ENCODE measurements at regions not wholly inside any gene's neighbourhood (a gene's known extent, or its start where the extent isn't known, plus 50 kb on each side); places are given as distances from the start of the nearest gene placed in this dataset.
"Not testable (repeated sequence)": the region's sequence is repeated elsewhere in the genome, so short reads cannot be mapped to it uniquely, and the experiment has no call there.

DNA sequence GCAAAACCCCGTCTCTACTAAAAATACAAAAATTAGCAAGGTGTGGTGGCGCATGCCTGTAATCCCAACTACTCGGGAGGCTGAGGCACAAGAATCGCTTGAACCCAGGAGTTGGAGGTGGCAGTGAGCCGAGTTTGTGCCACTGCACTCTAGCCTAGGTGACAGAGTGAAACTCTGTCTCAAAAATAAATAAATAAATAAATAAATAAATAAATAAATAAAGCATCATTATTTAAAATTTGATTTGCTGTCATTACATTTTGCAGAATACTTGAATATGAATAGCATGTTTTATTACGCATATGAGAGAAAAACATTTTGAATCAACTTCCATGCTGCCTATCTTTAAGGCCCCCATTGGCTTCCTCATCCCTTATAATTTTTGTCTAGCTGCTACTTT lies 53.4 kb upstream of the MED14 start:
- not testable (repeated sequence) for DNase-seq (ENCODE audit: low read depth)

DNA sequence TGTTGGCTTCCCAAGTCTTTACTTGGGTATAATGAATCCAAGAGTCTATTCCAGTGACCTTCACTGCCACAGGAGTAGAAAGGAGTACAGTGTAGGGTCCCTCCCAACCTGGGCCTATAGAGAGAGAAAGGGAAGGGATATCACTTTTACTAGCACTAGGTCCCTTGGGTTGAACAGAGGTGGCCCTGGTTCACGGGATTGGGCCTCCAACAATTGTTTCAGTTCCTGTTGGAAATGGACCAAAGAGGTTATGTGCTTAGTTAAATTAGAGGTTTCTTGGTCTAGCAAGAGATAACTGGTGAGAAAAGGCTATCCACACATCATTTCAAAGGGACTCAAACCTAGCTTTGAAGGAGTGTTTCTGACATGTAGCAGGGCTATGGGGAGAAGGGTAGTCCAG lies 57.1 kb upstream of the MED14 start:
- DNase-seq (ENCODE audit: low read depth), result no peak

- DNase-seq (ENCODE audit: low read depth), result peak; percentile 68
These were observed 59.4 kb upstream of the MED14 start for GRCh38 chrX:40794829-40795130.

DNA sequence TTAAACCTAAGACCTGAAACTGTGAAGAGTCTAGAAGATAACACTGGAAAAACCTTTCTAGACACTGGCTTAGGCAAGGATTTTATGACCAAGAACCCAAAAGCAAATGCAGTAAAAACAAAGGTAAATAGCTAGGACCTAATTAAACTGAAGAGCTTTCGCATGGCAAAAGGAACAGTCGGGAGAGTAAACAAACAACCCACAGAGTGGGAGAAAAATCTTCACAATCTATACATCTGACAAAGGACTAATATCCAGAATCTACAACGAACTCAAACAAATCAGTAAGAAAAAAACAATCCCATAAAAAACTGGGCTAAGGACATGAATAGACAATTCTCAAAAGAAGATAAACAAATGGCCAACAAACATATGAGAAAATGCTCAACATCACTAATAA lies 64.4 kb upstream of the MED14 start:
- not testable (repeated sequence) for DNase-seq (ENCODE audit: low read depth)

- DNase-seq (ENCODE audit: low read depth), result no peak
These were observed 70.1 kb upstream of the MED14 start for GRCh38 chrX:40805404-40805803.

GRCh38 chrX:40806513-40807220 lies 71.3 kb upstream of the MED14 start:
- DNase-seq (ENCODE audit: low read depth), result peak; percentile 33

GRCh38 chrX:40807384-40807783 lies 72.0 kb upstream of the MED14 start:
- no peak for DNase-seq (ENCODE audit: low read depth)

GRCh38 chrX:40808203-40808602 lies 72.9 kb upstream of the MED14 start:
- DNase-seq (ENCODE audit: low read depth), result no peak

- peak; percentile 53 for DNase-seq (ENCODE audit: low read depth)
These were observed 73.9 kb upstream of the MED14 start for GRCh38 chrX:40809210-40809609.

DNA sequence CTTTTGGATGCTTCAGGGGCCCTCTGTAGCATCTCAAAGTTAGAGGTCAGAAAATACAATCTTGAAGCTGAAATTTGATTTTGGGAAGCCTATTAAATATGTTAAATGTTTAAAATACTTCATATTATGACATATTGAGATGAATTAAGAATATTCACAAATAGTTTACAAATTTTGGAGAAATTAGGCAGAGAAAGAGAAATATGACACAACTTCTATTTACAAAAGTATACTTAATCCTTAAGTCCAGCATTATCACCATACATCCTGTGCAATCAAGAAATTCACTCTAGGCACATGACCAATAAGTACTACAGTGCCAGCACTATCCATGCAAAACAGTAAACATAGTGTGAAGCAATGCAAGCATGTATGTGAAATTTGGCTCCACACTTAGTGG lies 79.7 kb upstream of the MED14 start:
- not testable (repeated sequence) for DNase-seq (ENCODE audit: low read depth)

DNA sequence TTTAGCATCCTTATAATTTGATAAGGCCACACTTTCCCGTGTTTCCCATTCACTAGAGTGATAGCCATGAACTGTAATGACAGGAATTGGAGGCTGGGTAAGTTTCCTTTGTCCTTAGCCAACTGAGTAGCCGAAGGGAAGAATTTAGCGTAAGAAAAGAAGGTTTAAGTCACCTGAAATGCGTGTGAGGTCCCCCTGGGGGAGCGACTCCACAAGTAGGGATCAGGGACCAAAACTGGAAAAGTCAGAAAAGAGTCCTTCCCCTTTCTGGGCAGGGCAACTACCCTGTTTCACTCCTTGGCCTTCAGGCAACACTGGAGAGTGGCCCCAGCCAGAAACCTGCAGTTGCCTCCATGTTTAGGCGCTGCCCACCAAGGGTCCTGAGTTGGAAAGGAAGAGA lies 81.6 kb upstream of the MED14 start:
- no peak for DNase-seq (ENCODE audit: low read depth)

GRCh38 chrX:40818236-40818635 lies 82.9 kb upstream of the MED14 start:
- DNase-seq (ENCODE audit: low read depth), result no peak

DNA sequence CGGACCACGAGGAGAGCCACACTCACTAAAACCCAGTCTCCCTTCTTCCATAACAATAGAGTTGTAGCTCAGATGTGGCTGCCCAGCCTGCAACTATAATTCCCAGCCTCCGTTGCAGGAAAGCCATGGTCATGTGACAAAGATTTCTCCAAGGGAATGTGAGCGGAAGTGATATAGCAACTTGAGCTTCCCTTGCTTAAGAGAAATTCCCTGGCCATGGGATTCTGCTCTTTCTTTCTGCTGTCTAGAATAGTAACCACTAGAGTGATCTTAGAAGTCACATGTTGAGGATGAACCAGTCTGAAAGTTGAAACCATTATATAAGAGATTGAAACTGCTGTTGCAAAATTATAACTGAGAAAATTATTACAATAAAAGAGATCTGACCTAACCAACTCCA lies 86.4 kb upstream of the MED14 start:
- no peak for DNase-seq (ENCODE audit: low read depth)

- DNase-seq (ENCODE audit: low read depth), result no peak
These were observed 92.0 kb upstream of the MED14 start for GRCh38 chrX:40827331-40827730.

- no peak for DNase-seq (ENCODE audit: low read depth)
These were observed 96.4 kb upstream of the MED14 start for GRCh38 chrX:40831750-40832149.

DNA sequence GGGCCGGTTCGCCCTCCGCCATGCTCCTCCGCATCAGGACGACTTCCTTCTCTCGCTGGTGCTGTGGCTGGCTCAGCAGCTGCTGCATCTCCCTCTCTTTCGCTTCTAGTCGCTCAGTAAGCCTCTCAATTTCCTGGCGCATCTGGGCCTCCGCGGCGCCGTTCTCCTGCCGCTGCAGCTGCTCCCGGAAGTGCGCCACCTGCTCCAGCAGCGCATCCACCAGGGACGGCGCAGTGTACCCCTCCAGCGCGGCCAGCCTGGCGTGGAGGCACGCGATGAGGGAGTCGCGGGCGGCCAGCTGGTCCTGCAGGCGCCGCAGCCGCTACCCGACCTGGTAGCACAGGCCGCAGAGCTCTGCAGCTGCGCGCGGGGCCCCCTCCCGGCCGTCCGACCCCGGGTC lies 97.4 kb upstream of the MED14 start:
- no peak for DNase-seq (ENCODE audit: low read depth)

DNA sequence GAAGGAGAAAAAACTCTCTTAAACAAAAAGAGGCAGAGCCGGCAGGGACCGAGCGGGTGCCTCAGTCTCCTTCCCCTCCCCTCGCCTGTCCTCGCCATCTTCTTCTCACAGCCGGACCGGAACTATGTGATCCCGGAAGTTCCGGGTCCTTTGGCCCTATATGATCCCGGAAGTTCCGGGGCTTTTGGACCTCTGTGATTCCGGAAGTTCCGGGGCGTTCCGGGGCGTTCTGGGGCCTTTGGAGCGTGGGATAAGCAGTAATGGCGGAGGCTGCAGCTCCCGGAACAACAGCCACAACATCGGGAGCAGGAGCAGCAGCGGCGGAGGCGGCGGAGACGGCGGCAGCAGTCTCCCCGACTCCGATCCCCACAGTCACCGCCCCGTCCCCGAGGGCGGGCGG lies 98.9 kb upstream of the MED14 start:
- DNase-seq (ENCODE audit: low read depth), result no peak

DNA sequence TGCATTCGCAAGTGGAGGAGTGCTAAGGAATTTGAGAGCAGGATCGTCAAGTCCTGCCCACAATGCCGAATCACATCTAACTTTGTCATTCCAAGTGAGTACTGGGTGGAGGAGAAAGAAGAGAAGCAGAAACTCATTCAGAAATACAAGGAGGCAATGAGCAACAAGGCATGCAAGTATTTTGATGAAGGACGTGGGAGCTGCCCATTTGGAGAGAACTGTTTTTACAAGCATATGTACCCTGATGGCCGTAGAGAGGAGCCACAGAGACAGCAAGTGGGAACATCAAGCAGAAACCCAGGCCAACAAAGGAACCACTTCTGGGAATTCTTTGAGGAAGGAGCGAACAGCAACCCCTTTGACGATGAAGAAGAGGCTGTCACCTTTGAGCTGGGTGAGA lies 100.2 kb upstream of the MED14 start:
- DNase-seq (ENCODE audit: low read depth), result no peak

DNA sequence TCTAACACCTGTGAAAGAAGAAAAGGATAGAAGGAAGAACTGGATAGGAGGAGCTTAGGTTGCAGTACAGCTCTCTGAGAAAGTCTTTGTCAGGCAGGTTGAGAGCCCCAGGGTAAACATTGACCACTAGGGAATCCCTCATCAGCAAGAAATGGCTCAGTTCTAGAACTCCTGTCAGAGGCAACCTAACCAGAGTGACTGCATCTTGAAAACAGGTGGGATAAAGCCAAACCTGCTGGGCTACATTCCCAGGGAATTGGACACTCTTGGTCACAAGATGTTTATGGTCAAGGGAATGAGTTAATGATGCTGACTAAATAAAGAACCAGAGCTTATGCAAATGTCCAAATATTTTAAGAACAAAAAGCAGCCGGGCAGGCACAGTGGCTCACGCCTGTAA lies 108.3 kb upstream of the MED14 start:
- DNase-seq (ENCODE audit: low read depth), result no peak

DNA sequence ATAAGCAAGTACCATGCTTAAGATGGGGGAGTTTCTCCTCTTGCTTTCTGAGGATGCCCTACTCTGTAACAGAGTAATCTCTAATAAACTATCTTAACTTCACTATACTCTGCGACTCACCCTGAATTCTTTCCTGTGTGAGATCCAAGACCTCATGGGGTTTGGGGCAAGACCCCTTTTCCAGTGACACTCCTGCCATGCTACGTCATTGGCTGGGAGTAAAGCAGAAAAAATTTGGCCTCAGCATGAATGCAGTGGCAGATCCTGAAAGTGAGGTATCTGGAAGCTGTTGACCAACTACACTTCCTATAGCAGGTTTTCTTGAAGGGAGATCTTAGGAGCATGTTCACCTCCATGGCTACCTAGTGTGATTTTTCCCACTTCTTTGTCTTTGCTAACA lies 109.1 kb upstream of the MED14 start:
- peak; percentile 49 for DNase-seq (ENCODE audit: low read depth)

- DNase-seq (ENCODE audit: low read depth), result peak; percentile 92
These were observed 110.1 kb upstream of the MED14 start for GRCh38 chrX:40845331-40845911.

DNA sequence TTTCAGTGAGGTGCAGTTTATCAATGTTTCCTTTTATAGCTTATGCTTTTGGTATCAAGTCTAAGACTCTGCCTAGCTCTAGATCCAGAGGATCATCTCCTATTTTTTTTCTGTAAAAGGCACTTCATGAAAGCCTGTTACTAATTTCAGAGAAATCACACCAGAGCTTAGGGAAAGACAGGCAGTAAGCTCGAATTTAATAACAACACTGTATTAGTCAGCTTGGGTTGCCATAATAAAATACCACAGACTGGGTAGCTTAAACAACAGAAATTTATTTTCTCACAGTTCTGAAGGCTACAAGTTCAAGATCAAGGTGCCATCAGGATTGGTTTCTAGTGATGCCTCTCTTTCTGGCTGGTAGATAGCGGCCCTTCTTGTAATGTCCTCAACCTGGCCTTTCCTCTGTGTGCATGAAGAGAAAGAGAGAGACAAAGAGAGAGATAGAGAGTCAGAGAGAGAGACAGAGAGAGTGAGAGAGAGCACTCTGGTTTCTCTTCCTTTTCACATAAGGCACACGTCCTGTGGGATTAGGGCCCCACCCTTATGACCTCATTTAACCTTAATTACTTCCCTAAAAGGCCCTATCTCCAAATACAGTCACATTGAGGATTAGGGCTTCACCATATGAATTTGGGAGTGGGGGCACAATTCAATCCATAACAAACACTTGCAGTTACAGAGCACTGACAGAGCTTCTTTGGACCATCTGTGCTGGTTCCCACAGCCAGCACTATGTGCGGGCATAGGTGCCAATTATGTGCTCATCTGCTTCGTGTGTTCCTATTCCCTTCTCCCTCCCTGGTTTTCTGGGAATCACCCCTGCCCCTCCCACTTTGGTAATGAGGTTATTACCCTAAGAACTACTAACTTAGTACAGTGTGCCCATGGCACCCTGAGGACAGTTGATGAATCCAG lies 114.8 kb upstream of the MED14 start:
- peak; percentile 46 for DNase-seq (ENCODE audit: low read depth)

- no peak for DNase-seq (ENCODE audit: low read depth)
These were observed 117.2 kb upstream of the MED14 start for GRCh38 chrX:40852586-40852985.
